ENCODE measurements at regions not wholly inside any gene's neighbourhood (a gene's known extent, or its start where the extent isn't known, plus 50 kb on each side); places are given as distances from the start of the nearest gene placed in this dataset.
A peak's percentile ranks its signal among the peaks of the same experiment; 100 is the strongest.

DNA sequence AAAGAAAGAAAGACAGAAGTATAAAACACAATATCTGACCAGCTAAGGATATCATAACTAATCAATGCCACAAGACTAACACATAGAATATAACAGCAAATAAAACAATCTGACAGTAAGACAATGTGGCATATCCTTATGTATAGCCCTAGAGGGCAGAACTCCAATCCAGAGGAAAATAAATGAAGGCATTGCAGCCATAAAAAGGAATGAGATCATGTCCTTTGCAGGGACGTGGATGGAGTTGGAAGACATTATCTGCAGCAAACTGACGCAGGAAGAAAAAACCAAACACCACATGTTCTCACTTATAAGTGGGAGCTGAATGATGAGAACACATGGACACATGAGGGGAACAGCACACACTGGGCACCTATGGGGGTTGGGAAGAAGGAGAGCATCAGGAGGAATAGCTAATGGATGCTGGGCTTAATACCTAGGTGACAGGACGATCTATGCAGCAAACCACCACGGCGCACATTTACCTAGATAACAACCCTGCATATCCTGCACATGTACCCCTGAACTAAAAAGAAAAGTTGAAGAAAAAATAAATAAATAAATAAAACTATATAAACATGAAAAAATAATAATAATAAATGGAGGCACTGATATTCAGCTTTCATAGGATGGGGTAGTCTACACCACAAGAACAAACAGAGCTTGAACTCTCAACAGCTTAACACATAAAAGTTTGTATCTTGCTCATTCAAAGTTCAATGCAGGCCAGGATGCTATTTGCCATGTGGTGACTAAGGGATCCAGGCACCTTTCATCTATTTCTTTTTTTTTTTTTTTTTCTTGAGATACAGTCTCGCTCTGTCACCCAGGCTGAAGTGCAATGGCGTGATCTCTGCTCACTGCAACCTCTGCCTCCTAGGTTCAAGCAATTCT, 66.1 kb upstream of the KAT6B start:
- no peak for DNase-seq (ENCODE audit: low read depth in 1 of 2, low spot score in 1 of 2)
- in situ Hi-C loops (cut with HindIII; ENCODE audit: low pct_unique_long_range_greater_than_20kb, low sequenced_read_pairs): no loop called here
- TF ChIP-seq JUND (IDR thresholded peaks at IDR 0.05; ENCODE audit: low read depth): no peak

- in situ Hi-C loops (cut with HindIII; ENCODE audit: low pct_unique_long_range_greater_than_20kb, low sequenced_read_pairs): no loop called here
- no peak for TF ChIP-seq JUND (IDR thresholded peaks at IDR 0.05; ENCODE audit: low read depth)
- peak in 1 of 2 experiments; percentile 34 for DNase-seq (ENCODE audit: low read depth in 1 of 2, low spot score in 1 of 2)
Measured at GRCh38 chr10:74763934-74764591, 62.3 kb upstream of the KAT6B start.

GRCh38 chr10:74765465-74765975, 60.9 kb upstream of the KAT6B start:
- TF ChIP-seq JUND (IDR thresholded peaks at IDR 0.05; ENCODE audit: low read depth): no peak
- in situ Hi-C loops (cut with HindIII; ENCODE audit: low pct_unique_long_range_greater_than_20kb, low sequenced_read_pairs): no loop called here

DNA sequence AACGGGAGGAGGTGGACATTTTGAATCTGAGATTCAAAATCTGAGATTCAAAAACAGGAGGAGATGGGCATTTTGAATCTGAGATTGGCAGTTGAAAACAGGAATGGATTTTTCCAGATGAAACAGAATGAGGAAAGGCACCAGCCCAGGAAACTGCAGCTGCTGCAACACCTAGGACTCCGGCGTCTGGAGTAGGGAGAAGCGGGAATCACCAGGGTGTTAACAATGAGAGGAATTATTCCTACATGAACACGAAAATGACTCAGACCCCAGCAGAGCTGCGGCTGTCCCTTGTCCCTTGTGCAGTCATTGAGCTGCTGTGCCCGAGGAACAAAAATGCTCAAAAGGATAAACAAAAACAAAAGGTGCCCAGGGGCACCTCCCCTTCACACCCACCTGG, 59.9 kb upstream of the KAT6B start:
- in situ Hi-C loops (cut with HindIII; ENCODE audit: low pct_unique_long_range_greater_than_20kb, low sequenced_read_pairs): no loop called here
- DNase-seq (ENCODE audit: low read depth in 1 of 2, low spot score in 1 of 2): no peak
- no peak for TF ChIP-seq JUND (IDR thresholded peaks at IDR 0.05; ENCODE audit: low read depth)

More at GRCh38 chr10:74765465-74765975, 60.9 kb upstream of the KAT6B start:
- no peak for DNase-seq (ENCODE audit: low read depth in 1 of 2, low spot score in 1 of 2)

GRCh38 chr10:74770400-74770799, 56.0 kb upstream of the KAT6B start:
- TF ChIP-seq JUND (IDR thresholded peaks at IDR 0.05; ENCODE audit: low read depth): no peak
- no peak for DNase-seq (ENCODE audit: low read depth in 1 of 2, low spot score in 1 of 2)
- in situ Hi-C loops (cut with HindIII; ENCODE audit: low pct_unique_long_range_greater_than_20kb, low sequenced_read_pairs): no loop called here

GRCh38 chr10:74771054-74771453, 55.3 kb upstream of the KAT6B start:
- DNase-seq (ENCODE audit: low read depth in 1 of 2, low spot score in 1 of 2): no peak
- in situ Hi-C loops (cut with HindIII; ENCODE audit: low pct_unique_long_range_greater_than_20kb, low sequenced_read_pairs): no loop called here
- no peak for TF ChIP-seq JUND (IDR thresholded peaks at IDR 0.05; ENCODE audit: low read depth)

GRCh38 chr10:74775099-74775498, 51.3 kb upstream of the KAT6B start:
- in situ Hi-C loops (cut with HindIII; ENCODE audit: low pct_unique_long_range_greater_than_20kb, low sequenced_read_pairs): no loop called here
- TF ChIP-seq JUND (IDR thresholded peaks at IDR 0.05; ENCODE audit: low read depth): no peak
- no peak for DNase-seq (ENCODE audit: low read depth in 1 of 2, low spot score in 1 of 2)
